Activated CD4-positive, alpha-beta T cell treated with anti-CD3 and anti-CD28 coated beads, Interleukin-2, amount 50 U/mL, for 16 hours (primary cell): ENCODE measurements at regions not wholly inside any gene's neighbourhood (a gene's known extent, or its start where the extent isn't known, plus 50 kb on each side); places are given as distances from the start of the nearest gene placed in this dataset.
A peak's percentile ranks its signal among the peaks of the same experiment; 100 is the strongest.
"Not testable (repeated sequence)": the region's sequence is repeated elsewhere in the genome, so short reads cannot be mapped to it uniquely, and the experiment has no call there.

Experiments
- DNase-seq: peaks from one replicate; pipeline ENCODE4 v3.0.0-alpha.2; 2020

- DNase-seq: not testable (repeated sequence)
Observed at GRCh38 chr4:3967204-3967603, 201.0 kb downstream of the ADRA2C start.

GRCh38 chr4:3972626-3973025 lies 206.4 kb downstream of the ADRA2C start:
- not testable (repeated sequence) for DNase-seq

DNA sequence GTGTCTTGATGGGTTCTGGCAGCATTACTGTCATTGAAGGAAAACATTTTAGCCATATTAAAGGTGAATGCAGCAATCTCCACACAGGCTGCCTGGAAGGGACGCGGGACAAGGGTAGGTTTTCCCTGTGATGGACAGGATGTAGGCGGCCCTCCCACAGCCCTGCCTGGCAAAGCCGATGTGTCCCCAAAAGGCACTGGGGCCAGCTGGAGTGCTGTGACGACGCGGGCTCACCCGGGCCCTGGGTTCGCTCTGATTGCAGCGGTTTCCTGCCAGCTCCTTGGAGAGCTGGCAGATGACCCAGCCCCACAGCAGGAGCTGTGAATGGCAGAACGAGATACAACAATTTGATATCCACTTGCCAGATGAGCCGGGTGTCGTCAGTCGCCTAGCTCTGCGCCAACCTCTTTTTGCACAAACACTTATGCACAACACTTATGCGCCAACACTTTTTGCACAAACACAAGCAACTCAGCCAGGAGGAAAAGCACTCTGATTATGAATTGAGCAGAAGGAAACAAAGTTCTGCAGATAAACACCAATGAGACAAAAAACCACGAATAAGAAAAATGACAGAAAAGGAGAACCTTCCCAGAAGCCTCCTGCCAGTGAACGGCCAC lies 207.5 kb downstream of the ADRA2C start:
- not testable (repeated sequence) for DNase-seq

DNA sequence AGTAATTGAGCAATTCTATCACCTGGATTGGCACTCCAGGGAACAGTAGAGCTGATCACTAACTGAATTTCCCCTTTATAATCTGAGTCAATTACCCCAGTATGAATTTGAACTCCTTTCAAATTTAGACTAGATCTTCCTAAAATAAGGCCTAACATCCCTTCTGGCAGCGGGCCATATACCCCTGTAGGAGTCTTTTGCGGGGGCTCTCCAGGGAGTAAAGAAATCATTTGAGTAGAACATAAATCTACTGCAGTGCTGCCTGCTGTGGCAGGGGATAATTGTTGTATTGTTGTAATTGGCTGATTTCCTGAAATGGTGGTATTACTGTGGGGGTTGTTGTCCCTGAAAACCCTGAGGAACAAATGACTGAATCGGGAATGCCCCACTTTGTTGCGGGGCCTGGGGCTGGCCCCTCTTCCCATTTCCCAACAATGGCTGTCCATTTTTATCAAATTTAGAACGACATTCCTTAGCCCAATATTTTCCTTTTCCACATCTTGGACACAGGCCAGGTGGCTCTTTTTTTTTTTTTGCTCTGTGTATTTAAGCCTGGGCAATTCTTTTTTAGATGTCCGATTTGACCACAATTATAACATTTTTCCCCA lies 217.4 kb downstream of the ADRA2C start:
- not testable (repeated sequence) for DNase-seq

- not testable (repeated sequence) for DNase-seq
Observed at GRCh38 chr4:3984796-3985195, 218.6 kb downstream of the ADRA2C start.

GRCh38 chr4:3986412-3986811 lies 220.2 kb downstream of the ADRA2C start:
- not testable (repeated sequence) for DNase-seq

GRCh38 chr4:3997386-3997785 lies 229.3 kb downstream of the OTOP1 start:
- not testable (repeated sequence) for DNase-seq

DNA sequence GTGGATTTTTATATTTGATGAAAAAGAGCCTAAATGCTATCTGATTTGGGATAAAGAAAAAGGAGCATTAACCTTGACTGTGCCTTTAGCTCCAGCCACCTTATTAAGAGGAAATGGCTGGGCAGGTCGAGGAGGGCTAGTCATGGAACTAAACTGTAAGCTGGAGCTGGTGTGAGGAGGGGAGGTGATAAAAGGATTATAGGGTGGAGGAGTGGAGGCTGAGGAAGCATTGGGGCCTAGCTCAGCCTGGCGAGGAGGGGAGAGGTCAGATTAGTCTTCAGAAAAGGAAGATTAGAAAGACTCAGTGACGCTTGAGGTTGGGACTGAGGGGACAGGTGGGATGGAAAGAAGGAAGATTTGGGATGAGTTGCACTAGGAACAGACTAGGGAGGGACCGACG lies 222.7 kb downstream of the OTOP1 start:
- DNase-seq: not testable (repeated sequence)

GRCh38 chr4:4004702-4005101 lies 222.0 kb downstream of the OTOP1 start:
- not testable (repeated sequence) for DNase-seq

DNA sequence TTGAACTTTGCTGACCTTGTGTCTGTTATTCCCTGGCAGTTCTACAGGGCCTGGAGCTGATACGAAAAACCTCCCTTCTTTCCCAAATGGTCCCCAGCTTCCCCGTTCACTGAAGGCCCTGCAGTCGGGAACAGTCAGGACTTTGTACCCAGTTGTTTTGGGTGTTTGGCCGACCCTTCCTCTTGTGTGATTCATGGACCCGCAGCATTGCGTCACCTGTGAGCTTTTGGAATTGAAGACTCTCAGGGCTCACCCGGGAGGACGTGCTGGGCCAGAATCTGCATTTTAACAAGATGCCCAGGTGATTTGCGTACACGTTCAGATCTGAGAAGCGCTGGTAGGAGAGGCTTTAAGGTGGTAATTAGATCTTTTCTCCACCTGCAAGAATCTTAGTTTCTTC lies 220.4 kb downstream of the OTOP1 start:
- not testable (repeated sequence) for DNase-seq

DNA sequence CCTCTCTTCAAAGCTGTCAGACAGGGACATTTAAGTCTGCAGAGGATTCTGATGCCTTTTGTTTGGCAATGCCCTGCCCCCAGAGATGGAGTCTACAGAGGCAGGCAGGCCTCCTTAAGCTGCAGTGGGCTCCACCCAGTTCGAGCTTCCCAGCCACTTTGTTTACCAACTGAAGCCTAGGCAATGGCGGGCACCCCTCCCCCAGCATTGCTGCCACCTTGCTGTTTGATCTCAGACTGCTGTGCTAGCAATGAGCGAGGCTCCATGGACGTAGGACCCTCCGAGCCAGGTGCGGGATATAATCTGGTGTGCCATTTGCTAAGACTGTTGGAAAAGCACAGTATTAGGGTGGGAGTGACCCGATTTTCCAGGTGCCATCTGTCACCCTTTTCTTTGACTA lies 207.7 kb downstream of the OTOP1 start:
- not testable (repeated sequence) for DNase-seq

DNA sequence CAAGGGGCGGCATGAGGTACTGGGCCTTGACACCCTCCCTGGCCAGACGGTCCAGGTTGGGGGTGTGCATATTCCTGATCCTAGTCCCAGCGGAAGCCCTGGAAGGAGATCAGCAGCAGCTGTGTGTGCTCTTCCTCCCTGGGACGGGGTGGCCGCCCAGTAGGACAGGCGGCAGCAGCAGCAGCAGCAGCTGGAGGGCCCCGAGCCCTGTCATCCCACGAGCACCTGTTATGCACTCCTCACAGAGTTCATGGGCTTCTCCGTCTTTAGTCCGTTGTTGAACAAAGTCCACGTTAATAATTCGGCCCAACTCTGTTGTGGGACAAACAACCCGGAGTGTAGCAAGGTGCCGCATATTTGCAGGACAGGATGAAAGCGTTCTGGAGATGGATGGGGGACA lies 205.6 kb downstream of the OTOP1 start:
- not testable (repeated sequence) for DNase-seq

DNA sequence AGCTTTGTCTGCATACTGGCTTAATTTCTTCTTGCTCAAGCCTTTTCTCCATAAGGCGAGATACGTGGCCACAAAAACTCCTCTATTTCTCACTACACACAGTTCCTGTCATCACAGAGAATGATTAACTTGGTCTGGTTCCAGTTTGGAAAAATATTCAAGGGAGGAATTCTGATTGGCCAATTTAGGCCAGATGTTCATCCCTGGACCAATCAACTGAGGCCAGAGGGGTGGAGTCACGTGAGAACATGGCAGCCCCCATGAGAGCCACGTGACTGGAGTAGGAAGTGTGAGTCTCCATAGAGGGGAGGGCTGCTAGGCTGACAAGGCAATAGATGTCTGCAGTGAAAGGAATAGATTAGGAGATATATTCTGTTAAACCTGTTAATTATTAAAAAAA lies 200.0 kb downstream of the OTOP1 start:
- DNase-seq: not testable (repeated sequence)

DNA sequence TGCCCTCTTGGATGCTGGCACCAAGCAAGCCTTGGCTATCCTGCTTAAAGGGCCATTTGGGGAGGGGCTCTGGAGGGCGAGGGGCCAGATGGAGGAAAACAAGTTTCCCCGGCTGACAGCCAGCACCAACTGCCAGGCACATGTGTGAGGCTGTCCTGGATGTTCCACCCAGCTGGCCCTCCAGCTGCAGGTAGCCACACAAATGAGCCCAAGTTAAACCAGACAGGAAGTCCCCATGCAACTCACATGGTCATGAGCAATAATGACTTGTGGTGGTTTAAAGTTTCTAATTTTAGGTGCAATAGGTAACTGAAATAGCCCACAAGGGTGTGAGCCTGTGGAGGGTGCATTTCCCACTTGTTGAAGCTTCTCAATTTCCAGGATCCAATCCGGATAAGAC lies 198.0 kb downstream of the OTOP1 start:
- DNase-seq: not testable (repeated sequence)

GRCh38 chr4:4030509-4030908 lies 196.2 kb downstream of the OTOP1 start:
- DNase-seq: not testable (repeated sequence)

GRCh38 chr4:4031446-4032135 lies 195.1 kb downstream of the OTOP1 start:
- not testable (repeated sequence) for DNase-seq

- DNase-seq: peak; percentile 13
Observed at GRCh38 chr4:4032364-4032763, 194.4 kb downstream of the OTOP1 start.

- DNase-seq: peak; percentile 11
Observed at GRCh38 chr4:4032801-4033605, 193.7 kb downstream of the OTOP1 start.

DNA sequence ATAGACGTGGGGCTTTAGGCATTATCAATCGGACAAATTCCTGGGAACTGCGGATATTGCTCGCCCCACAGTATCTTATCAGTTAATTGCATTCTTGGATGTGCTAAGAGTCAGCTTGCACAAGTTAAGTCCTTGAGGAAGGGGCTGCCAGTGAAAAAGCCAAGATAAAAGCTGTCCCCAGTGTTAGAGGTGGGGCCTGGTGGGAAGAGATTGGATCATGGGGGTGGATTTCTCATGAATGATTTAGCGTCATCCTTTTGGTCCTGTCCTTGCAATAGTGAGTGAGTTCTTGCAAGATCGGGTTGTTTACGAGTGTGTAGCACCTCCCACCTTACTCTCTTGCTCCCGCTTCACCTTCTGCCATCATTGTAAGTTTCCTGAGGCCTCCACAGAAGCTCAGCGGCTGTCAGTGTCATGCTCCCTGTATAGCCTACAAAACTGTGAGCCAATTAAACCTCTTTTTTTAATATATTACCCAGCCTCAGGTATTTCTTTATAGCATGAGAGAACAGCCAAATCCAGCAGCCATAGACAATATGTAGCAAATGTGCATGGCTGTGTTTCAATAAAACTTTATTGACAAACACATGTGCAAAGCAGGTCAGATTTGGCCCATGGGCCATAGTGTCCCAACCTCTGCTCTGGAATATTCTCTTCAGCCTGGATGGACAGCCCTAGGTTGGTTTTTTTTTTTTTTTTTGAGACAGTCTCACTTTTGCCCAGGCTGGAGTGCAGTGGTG lies 189.2 kb downstream of the OTOP1 start:
- not testable (repeated sequence) for DNase-seq

DNA sequence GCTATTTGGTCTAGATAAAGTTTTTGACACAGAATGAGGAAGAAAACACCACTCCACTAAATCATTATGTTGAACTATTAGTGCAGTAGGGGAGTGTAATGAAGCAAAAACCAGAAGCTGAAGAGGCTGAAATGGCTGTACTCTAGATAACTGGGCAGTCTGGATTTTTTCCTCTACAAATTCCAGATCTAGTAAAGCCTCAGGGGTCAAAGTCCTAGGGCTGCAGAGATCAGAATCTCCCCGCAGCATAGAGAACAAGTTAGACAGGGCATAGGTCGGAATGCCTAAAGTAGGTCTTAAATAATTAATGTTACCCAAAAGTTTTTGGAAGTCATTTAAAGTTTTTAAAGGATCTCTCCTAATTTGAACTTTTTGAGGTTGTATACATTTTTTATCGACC lies 180.9 kb downstream of the OTOP1 start:
- DNase-seq: not testable (repeated sequence)

GRCh38 chr4:4046686-4047085 lies 180.0 kb downstream of the OTOP1 start:
- DNase-seq: not testable (repeated sequence)

- DNase-seq: not testable (repeated sequence)
Observed at GRCh38 chr4:4047202-4047601, 179.5 kb downstream of the OTOP1 start.
